DMS114 treated with DMSO at 0.1 percent for 48 hours (cell line): ENCODE measurements at regions not wholly inside any gene's neighbourhood (a gene's known extent, or its start where the extent isn't known, plus 50 kb on each side); places are given as distances from the start of the nearest gene placed in this dataset.

Experiments used
- DNase-seq: peaks from one replicate; lab custom pipeline; 2025; ENCODE audit not compliant: unreplicated experiment; lab: John Stamatoyannopoulos, UW

GRCh38 chr3:31370380-31370666 lies 162.4 kb upstream of the STT3B start:
- DNase-seq = no peak

GRCh38 chr3:31370681-31371080 lies 162.0 kb upstream of the STT3B start:
- no peak for DNase-seq

GRCh38 chr3:31371484-31372177 lies 161.1 kb upstream of the STT3B start:
- DNase-seq = no peak

GRCh38 chr3:31373681-31374080 lies 159.0 kb upstream of the STT3B start:
- DNase-seq = no peak

- DNase-seq = no peak
Measured at GRCh38 chr3:31377045-31377642, 155.6 kb upstream of the STT3B start.

- no peak for DNase-seq
Measured at GRCh38 chr3:31378231-31378630, 154.5 kb upstream of the STT3B start.

- no peak for DNase-seq
Measured at GRCh38 chr3:31379598-31379997, 153.1 kb upstream of the STT3B start.

GRCh38 chr3:31382856-31383255 lies 149.9 kb upstream of the STT3B start:
- DNase-seq = no peak

- no peak for DNase-seq
Measured at GRCh38 chr3:31384117-31384516, 148.6 kb upstream of the STT3B start.

GRCh38 chr3:31389939-31390338 lies 142.8 kb upstream of the STT3B start:
- DNase-seq = no peak

GRCh38 chr3:31390466-31390865 lies 142.3 kb upstream of the STT3B start:
- DNase-seq = no peak

GRCh38 chr3:31391150-31391549 lies 141.6 kb upstream of the STT3B start:
- no peak for DNase-seq

GRCh38 chr3:31392568-31392967 lies 140.2 kb upstream of the STT3B start:
- no peak for DNase-seq

GRCh38 chr3:31399271-31399670 lies 133.5 kb upstream of the STT3B start:
- no peak for DNase-seq

GRCh38 chr3:31402117-31402516 lies 130.6 kb upstream of the STT3B start:
- no peak for DNase-seq

GRCh38 chr3:31403197-31403596 lies 129.5 kb upstream of the STT3B start:
- DNase-seq = no peak

- DNase-seq = no peak
Measured at GRCh38 chr3:31404871-31405270, 127.9 kb upstream of the STT3B start.

- no peak for DNase-seq
Measured at GRCh38 chr3:31405515-31405914, 127.2 kb upstream of the STT3B start.

- DNase-seq = no peak
Measured at GRCh38 chr3:31406896-31407295, 125.8 kb upstream of the STT3B start.

- no peak for DNase-seq
Measured at GRCh38 chr3:31407665-31408064, 125.1 kb upstream of the STT3B start.

- no peak for DNase-seq
Measured at GRCh38 chr3:31408720-31409119, 124.0 kb upstream of the STT3B start.

GRCh38 chr3:31409389-31409788 lies 123.3 kb upstream of the STT3B start:
- no peak for DNase-seq

- no peak for DNase-seq
Measured at GRCh38 chr3:31409866-31410265, 122.9 kb upstream of the STT3B start.
